HepG2 (cell line): ENCODE measurements at regions not wholly inside any gene's neighbourhood (a gene's known extent, or its start where the extent isn't known, plus 50 kb on each side); places are given as distances from the start of the nearest gene placed in this dataset.

ENCODE experiments used
- ATAC-seq: fragments of 200-7000 bp; cut with Tn5 transposase; 3 replicates; pipeline ENCODE4 v1.9.1; 2020; ENCODE audit warnings: mild to moderate bottlenecking, moderate library complexity
- BruUV-seq: library from RNA; stranded (reverse); fragments of 400-500 nt; replicated peaks from 2 replicates; lab custom pipeline; 2021; lab: Mats Ljungman, UMichigan
- CTCF ChIA-PET: fragments of 300-600 bp; formaldehyde crosslinking; extraction: SDS; loops from one replicate; lab custom pipeline; 2021; ENCODE audit warnings: low total read pairs, inconsistent platforms, low intra/inter-chr PET ratio; lab: Yijun Ruan, JAX
- POLR2A ChIA-PET: fragments of 350-600 bp; sonication (Branson Sonifier 250); formaldehyde crosslinking; loops from one replicate; lab custom pipeline; 2020; ENCODE audit warnings: antibody characterized with exemption, inconsistent platforms; lab: Yijun Ruan, JAX
- DNase-seq: peaks from one replicate; pipeline ENCODE4 v3.0.0-alpha.2; 2015; ENCODE audit warnings: low spot score
- FAIRE-seq: peaks from 3 replicates; lab custom pipeline; 2011; peaks lifted over from hg19 to GRCh38; lab: Jason Lieb, UNC
- H2AFZ ChIP-seq: one replicate; pipeline ENCODE4 v1.6.1; 2011; ENCODE audit warnings: low read length, inconsistent platforms
- H3K27ac ChIP-seq: fragments of 300-600 bp; 3 replicates; pipeline ENCODE4 v1.8.0; 2011; ENCODE audit warnings: mixed run types, mild to moderate bottlenecking, mixed read lengths, low read length, inconsistent platforms; ENCODE audit not compliant: insufficient read depth; ENCODE audit errors: extremely low read length
- H3K27me3 ChIP-seq, 2 experiments: fragments of 200-600 bp in 1 of 2; 2 replicates in 1 of 2; 3 replicates in 1 of 2; pipeline versions ENCODE4 v1.6.0 to v1.8.0; 2011; ENCODE audit warnings: low read length in 2 of 2, mild to moderate bottlenecking in 2 of 2, moderate library complexity in 2 of 2, inconsistent platforms in 1 of 2; ENCODE audit not compliant: insufficient read depth in 2 of 2, control insufficient read depth in 1 of 2
- H3K36me3 ChIP-seq, 2 experiments: fragments of 200-600 bp in 1 of 2; replicated peaks in 1 of 2; 2 replicates in 1 of 2; 3 replicates in 1 of 2; pipeline versions ENCODE4 v1.5.1 to v1.8.0; 2011; ENCODE audit warnings: low read length in 2 of 2, inconsistent platforms in 1 of 2; ENCODE audit not compliant: insufficient read depth in 2 of 2, control insufficient read depth in 1 of 2
- H3K4me1 ChIP-seq: 2 replicates; pipeline ENCODE4 v1.5.1; 2012; ENCODE audit warnings: low read length, inconsistent platforms; ENCODE audit not compliant: insufficient read depth
- H3K4me2 ChIP-seq: 2 replicates; pipeline ENCODE4 v1.6.0; 2011; ENCODE audit warnings: low read depth, low read length, inconsistent platforms
- H3K4me3 ChIP-seq, 3 experiments: fragments of 200-600 bp in 1 of 3; sonication (generic), shearing (Covaris generic) in 1 of 3; replicated peaks in 1 of 3; 2 replicates each; pipeline ENCODE4 v1.5.1; 2011 to 2016; ENCODE audit warnings: low read length in 3 of 3, inconsistent platforms in 2 of 3, low read depth in 2 of 3, mild to moderate bottlenecking in 2 of 3, control low read depth in 1 of 3, mixed read lengths in 1 of 3; ENCODE audit not compliant: insufficient read depth in 1 of 3
- H3K79me2 ChIP-seq: one replicate; pipeline ENCODE4 v1.6.1; 2011; ENCODE audit warnings: low read length, inconsistent platforms; ENCODE audit not compliant: insufficient read depth
- H3K9ac ChIP-seq: 2 replicates; pipeline ENCODE4 v1.6.0; 2011; ENCODE audit warnings: mild to moderate bottlenecking, low read depth, low read length, inconsistent platforms; ENCODE audit not compliant: insufficient read depth
- H3K9me3 ChIP-seq: 2 replicates; pipeline ENCODE4 v1.5.1; 2012; ENCODE audit warnings: mild to moderate bottlenecking, low read length
- H4K20me1 ChIP-seq: 2 replicates; pipeline ENCODE4 v1.6.0; 2011; ENCODE audit warnings: inconsistent platforms, mild to moderate bottlenecking, low read length, moderate library complexity; ENCODE audit not compliant: insufficient read depth
- AFF4 ChIP-seq: sonication (generic); formaldehyde crosslinking; IDR thresholded peaks from 2 replicates; pipeline ENCODE4 v1.4.0; 2020; ENCODE audit warnings: missing genetic modification reagents
- CEBPZ ChIP-seq: IDR thresholded peaks from 2 replicates; pipeline ENCODE4 v1.6.1; 2012; ENCODE audit warnings: low read length, improper control_type of control experiment
- CENPT ChIP-seq: sonication (generic); formaldehyde crosslinking; IDR thresholded peaks from 2 replicates; pipeline ENCODE4 v1.8.0; 2022; ENCODE audit warnings: low read depth, mild to moderate bottlenecking, moderate library complexity, missing genetic modification reagents
- DBP ChIP-seq: sonication (generic); formaldehyde crosslinking; IDR thresholded peaks from 2 replicates; pipeline ENCODE4 v1.4.0; 2020; ENCODE audit warnings: missing genetic modification reagents; ENCODE audit errors: not compliant biosample characterization
- EP300 ChIP-seq, 3 experiments: sonication (generic) in 1 of 3; formaldehyde crosslinking in 1 of 3; IDR thresholded peaks; 2 replicates each; pipeline versions ENCODE4 v1.5.1 to v1.6.1; 2011 to 2020; ENCODE audit warnings: low read depth in 2 of 3, low read length in 2 of 3, borderline replicate concordance in 1 of 3, improper control_type of control experiment in 1 of 3, mild to moderate bottlenecking in 1 of 3, missing genetic modification reagents in 1 of 3, moderate library complexity in 1 of 3
- KDM6A ChIP-seq: IDR thresholded peaks from 2 replicates; pipeline ENCODE4 v1.6.1; 2016; ENCODE audit warnings: low read depth
- MTA1 ChIP-seq: sonication (generic); formaldehyde crosslinking; IDR thresholded peaks from 2 replicates; pipeline ENCODE4 v1.4.0; 2020; ENCODE audit warnings: missing genetic modification reagents, mild to moderate bottlenecking, borderline replicate concordance
- MYNN ChIP-seq: sonication (generic); formaldehyde crosslinking; IDR thresholded peaks from 2 replicates; pipeline ENCODE4 v1.4.0; 2020; ENCODE audit warnings: mild to moderate bottlenecking, low read depth, missing genetic modification reagents
- NCOA2 ChIP-seq: sonication (generic); formaldehyde crosslinking; IDR thresholded peaks from 2 replicates; pipeline ENCODE4 v1.8.0; 2022; ENCODE audit warnings: inconsistent platforms
- NFKB2 ChIP-seq: sonication (generic); formaldehyde crosslinking; IDR thresholded peaks from 2 replicates; pipeline ENCODE4 v1.4.0; 2020; ENCODE audit warnings: missing genetic modification reagents, borderline replicate concordance
- PREB ChIP-seq: sonication (generic); formaldehyde crosslinking; IDR thresholded peaks from 2 replicates; pipeline ENCODE4 v1.4.0; 2020; ENCODE audit warnings: missing genetic modification reagents
- SNAI1 ChIP-seq: sonication (generic); formaldehyde crosslinking; IDR thresholded peaks from 2 replicates; pipeline ENCODE4 v1.5.0; 2020; ENCODE audit warnings: mild to moderate bottlenecking, missing genetic modification reagents, borderline replicate concordance
- SOX5 ChIP-seq: IDR thresholded peaks from 2 replicates; pipeline ENCODE4 v1.6.1; 2016; ENCODE audit warnings: borderline replicate concordance
- TBX2 ChIP-seq: sonication (generic); formaldehyde crosslinking; IDR thresholded peaks from 2 replicates; pipeline ENCODE4 v1.5.0; 2020; ENCODE audit warnings: missing genetic modification reagents, mild to moderate bottlenecking, borderline replicate concordance
- ZNF205 ChIP-seq: IDR thresholded peaks from 2 replicates; pipeline ENCODE4 v1.6.1; 2018; ENCODE audit warnings: missing biosample characterization, missing genetic modification reagents
- ZNF614 ChIP-seq: IDR thresholded peaks from 2 replicates; pipeline ENCODE4 v1.6.1; 2018; ENCODE audit warnings: missing biosample characterization, missing genetic modification reagents, inconsistent platforms, borderline replicate concordance
- ZNF749 ChIP-seq: sonication (generic); formaldehyde crosslinking; IDR thresholded peaks from 2 replicates; pipeline ENCODE4 v1.8.0; 2022; ENCODE audit warnings: mild to moderate bottlenecking, missing genetic modification reagents, moderate library complexity, borderline replicate concordance
- WGBS: methylation state at CpG from one replicate; pipeline ENCODE4 v1.1.6; 2017; ENCODE audit warnings: low lambda C conversion rate; 5-methylcytosine and 5-hydroxymethylcytosine counted together
- in situ Hi-C: cut with HindIII; loops from 2 replicates; pipeline ENCODE4 v1.10.0; 2017; ENCODE audit warnings: low pct_unique_long_range_greater_than_20kb; ENCODE audit not compliant: extremely low pct_ligation_motif_present
- intact Hi-C: fragments of 100-400 bp; cut with micrococcal nuclease; formaldehyde crosslinking; loops from one replicate; pipeline ENCODE4 v1.10.0; 2022; ENCODE audit not compliant: unreplicated experiment

GRCh38 chr11:57941875-57942274, 81.8 kb upstream of the OR9Q1 start:
- in situ Hi-C loops: no loop called here
- no peaks in the 10 kb centered on the region for H3K36me3 ChIP-seq
- ChIA-PET POLR2A (no interaction called here), CTCF (no interaction called here)
- ATAC-seq: no peak
- no peak for DNase-seq
- WGBS: 94% methylated on average over 2 of the region's 3 CpGs
- no peaks in the 10 kb centered on the region for H3K79me2 ChIP-seq
- no peak for FAIRE-seq
- H3K4me3 ChIP-seq: no peak overlapping the region
- H4K20me1 ChIP-seq: no peaks in the 10 kb centered on the region
- H3K9ac ChIP-seq: no peak overlapping the region
- no peak overlapping the region for H3K27ac ChIP-seq
- BruUV-seq: no TSS peak
- H3K9me3 ChIP-seq: no peaks in the 10 kb centered on the region
- H3K27me3 ChIP-seq: no peaks in the 10 kb centered on the region; a peak in 1 of 5 replicates
- intact Hi-C loops: no loop called here
- H3K4me2 ChIP-seq: no peak overlapping the region
- no peak overlapping the region for H2AFZ ChIP-seq
- peaks cover 54% of the 10 kb centered on the region for H3K4me1 ChIP-seq
- TF ChIP-seq KDM6A (CRISPR knock-in tag) (no peak), CENPT (no peak), CEBPZ (no peak), MYNN (CRISPR knock-in tag) (no peak), PREB (CRISPR knock-in tag) (no peak), TBX2 (CRISPR knock-in tag) (no peak), MTA1 (CRISPR knock-in tag) (no peak), SOX5 (CRISPR knock-in tag) (no peak), ZNF749 (CRISPR knock-in tag) (no peak), DBP (CRISPR knock-in tag) (no peak), NCOA2 (CRISPR knock-in tag) (no peak), SNAI1 (no peak), ZNF205 (no peak), NFKB2 (CRISPR knock-in tag) (no peak), AFF4 (CRISPR knock-in tag) (no peak), EP300 (IDR thresholded peaks at IDR 0.05; ENCODE audit: low read depth in 2 of 2, low read length in 2 of 2) (no peak), EP300 (CRISPR knock-in tag; IDR thresholded peaks at IDR 0.05; ENCODE audit: borderline replicate concordance) (no peak), ZNF614 (CRISPR knock-in tag) (no peak)
